ENCODE measurements at regions not wholly inside any gene's neighbourhood (a gene's known extent, or its start where the extent isn't known, plus 50 kb on each side); places are given as distances from the start of the nearest gene placed in this dataset.

DNA sequence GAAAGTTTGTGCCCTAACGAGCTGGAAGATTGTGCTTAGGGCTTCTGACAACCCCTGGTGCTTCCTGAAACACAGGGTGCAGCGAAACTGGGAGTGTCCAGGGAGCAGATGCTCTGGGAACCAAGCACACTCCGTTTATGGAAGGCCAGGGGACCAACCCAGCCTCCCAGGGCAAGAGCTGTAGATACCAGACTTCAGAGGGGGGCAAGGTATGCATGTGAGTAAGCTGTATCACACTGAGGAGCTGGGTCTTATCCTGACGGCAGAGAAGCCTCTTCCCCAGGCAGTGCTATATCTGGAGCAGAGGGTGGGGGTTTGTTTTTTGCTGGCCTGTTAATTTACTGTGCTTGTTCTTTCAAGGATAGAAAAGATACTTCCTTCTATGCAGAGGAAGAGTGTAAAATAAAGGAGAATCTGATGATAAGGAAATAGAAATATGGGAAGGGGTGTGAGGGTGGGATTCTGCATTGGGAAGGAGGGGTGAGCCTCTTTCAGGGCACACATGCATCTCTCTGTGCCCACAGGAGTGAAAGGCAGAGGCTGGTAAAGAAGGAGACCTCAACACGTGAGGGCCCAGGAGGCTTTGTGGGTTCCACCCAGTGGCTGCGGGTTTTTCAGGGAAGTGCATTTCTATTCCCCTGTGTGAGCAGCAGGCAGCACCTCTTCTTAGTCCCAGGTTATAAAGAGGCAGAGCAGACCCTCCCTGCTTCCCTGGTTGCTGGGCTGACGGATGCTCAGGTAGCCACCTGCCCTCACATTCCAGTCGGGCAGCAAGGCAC is 314.1 kb downstream of the TCERG1L start:
- Mint-ChIP-seq H3K4me1 (peaks cover 18% of the 10 kb centered on the region), H3K9me3 (peaks cover 93% of the 10 kb centered on the region), H3K27me3 (ENCODE audit: insufficient read depth, low read depth, poor library complexity) (peaks cover 25% of the 10 kb centered on the region), H3K36me3 (ENCODE audit: low read depth) (peaks cover 34% of the 10 kb centered on the region), H3K27ac (no peak overlapping the region), H3K4me3 (no peak overlapping the region)
- Histone ChIP-seq H2AFZ (no peak overlapping the region), H3K79me2 (replicated peaks; ENCODE audit: insufficient read depth) (no peaks in the 10 kb centered on the region), H3K4me3 (no peak overlapping the region), H3K9me2 (ENCODE audit: insufficient read depth) (no peaks in the 10 kb centered on the region), H3K4me2 (no peak overlapping the region), H3K4me1 (ENCODE audit: insufficient read depth) (no peaks in the 10 kb centered on the region; the same call in 1 of the 2 replicates), H3F3A (replicated peaks; ENCODE audit: low read depth) (0 out of 2 replicates have a peak, but pooled peaks cover 6% of the 10 kb centered on the region), H3K36me3 (ENCODE audit: insufficient read depth) (no peaks in the 10 kb centered on the region; the same call in 1 of the 2 replicates), H3K27ac (ENCODE audit: low read depth) (no peak overlapping the region), H4K20me1 (replicated peaks; ENCODE audit: insufficient read depth) (no peaks in the 10 kb centered on the region), H3K27me3 (ENCODE audit: insufficient read depth) (no peaks in the 10 kb centered on the region)
- ATAC-seq (no peak), DNase-seq (ENCODE audit: low spot score) (no peak)
- TF ChIP-seq, protein P1, sequence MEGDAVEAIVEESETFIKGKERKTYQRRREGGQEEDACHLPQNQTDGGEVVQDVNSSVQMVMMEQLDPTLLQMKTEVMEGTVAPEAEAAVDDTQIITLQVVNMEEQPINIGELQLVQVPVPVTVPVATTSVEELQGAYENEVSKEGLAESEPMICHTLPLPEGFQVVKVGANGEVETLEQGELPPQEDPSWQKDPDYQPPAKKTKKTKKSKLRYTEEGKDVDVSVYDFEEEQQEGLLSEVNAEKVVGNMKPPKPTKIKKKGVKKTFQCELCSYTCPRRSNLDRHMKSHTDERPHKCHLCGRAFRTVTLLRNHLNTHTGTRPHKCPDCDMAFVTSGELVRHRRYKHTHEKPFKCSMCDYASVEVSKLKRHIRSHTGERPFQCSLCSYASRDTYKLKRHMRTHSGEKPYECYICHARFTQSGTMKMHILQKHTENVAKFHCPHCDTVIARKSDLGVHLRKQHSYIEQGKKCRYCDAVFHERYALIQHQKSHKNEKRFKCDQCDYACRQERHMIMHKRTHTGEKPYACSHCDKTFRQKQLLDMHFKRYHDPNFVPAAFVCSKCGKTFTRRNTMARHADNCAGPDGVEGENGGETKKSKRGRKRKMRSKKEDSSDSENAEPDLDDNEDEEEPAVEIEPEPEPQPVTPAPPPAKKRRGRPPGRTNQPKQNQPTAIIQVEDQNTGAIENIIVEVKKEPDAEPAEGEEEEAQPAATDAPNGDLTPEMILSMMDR (conservative IDR thresholded peaks at IDR 0.05; ENCODE audit: low read depth in 2 of 2): no peak
- no peak for TF ChIP-seq ZNF331 (CRISPR knock-in tag; IDR thresholded peaks at IDR 0.05; ENCODE audit: low read depth)
- TF ChIP-seq STAT1 (IDR thresholded peaks at IDR 0.05; ENCODE audit: unreplicated experiment): no peak
- TF ChIP-seq, protein P2, sequence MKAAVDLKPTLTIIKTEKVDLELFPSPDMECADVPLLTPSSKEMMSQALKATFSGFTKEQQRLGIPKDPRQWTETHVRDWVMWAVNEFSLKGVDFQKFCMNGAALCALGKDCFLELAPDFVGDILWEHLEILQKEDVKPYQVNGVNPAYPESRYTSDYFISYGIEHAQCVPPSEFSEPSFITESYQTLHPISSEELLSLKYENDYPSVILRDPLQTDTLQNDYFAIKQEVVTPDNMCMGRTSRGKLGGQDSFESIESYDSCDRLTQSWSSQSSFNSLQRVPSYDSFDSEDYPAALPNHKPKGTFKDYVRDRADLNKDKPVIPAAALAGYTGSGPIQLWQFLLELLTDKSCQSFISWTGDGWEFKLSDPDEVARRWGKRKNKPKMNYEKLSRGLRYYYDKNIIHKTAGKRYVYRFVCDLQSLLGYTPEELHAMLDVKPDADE (IDR thresholded peaks at IDR 0.05): no peak
- TF ChIP-seq EZH2 (IDR thresholded peaks at IDR 0.05; ENCODE audit: low read depth, unreplicated experiment): no peak
- TF ChIP-seq, protein P3, sequence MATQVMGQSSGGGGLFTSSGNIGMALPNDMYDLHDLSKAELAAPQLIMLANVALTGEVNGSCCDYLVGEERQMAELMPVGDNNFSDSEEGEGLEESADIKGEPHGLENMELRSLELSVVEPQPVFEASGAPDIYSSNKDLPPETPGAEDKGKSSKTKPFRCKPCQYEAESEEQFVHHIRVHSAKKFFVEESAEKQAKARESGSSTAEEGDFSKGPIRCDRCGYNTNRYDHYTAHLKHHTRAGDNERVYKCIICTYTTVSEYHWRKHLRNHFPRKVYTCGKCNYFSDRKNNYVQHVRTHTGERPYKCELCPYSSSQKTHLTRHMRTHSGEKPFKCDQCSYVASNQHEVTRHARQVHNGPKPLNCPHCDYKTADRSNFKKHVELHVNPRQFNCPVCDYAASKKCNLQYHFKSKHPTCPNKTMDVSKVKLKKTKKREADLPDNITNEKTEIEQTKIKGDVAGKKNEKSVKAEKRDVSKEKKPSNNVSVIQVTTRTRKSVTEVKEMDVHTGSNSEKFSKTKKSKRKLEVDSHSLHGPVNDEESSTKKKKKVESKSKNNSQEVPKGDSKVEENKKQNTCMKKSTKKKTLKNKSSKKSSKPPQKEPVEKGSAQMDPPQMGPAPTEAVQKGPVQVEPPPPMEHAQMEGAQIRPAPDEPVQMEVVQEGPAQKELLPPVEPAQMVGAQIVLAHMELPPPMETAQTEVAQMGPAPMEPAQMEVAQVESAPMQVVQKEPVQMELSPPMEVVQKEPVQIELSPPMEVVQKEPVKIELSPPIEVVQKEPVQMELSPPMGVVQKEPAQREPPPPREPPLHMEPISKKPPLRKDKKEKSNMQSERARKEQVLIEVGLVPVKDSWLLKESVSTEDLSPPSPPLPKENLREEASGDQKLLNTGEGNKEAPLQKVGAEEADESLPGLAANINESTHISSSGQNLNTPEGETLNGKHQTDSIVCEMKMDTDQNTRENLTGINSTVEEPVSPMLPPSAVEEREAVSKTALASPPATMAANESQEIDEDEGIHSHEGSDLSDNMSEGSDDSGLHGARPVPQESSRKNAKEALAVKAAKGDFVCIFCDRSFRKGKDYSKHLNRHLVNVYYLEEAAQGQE (IDR thresholded peaks at IDR 0.05; ENCODE audit: unreplicated experiment): no peak
- TF ChIP-seq POLR2AphosphoS5 (IDR thresholded peaks at IDR 0.05; ENCODE audit: low read depth): no peak

DNA sequence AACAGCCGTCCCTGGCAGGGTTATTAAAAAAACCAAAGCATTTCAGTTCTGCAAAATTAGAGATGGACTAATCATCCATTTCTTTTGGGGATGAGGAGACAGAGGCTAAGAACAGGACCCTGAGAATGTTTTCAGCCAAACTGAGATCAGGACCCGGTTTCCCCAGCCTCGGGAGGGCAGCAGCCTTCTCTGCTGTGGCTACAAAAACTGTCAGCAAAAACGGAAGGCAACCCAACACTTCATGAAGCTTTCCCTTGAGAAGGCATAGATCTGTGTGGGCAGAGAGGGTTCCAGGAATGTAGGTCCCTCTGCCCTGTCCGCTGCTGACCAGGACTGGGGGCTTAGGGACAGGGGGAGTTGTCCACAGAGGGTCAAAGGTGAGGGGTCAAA is 313.5 kb downstream of the TCERG1L start:
- ATAC-seq (no peak), DNase-seq (ENCODE audit: low spot score) (no peak)
- H3K36me3 Mint-ChIP-seq (ENCODE audit: low read depth): peaks cover 34% of the 10 kb centered on the region
- Histone ChIP-seq H3K36me3 (ENCODE audit: insufficient read depth) (no peaks in the 10 kb centered on the region; the same call in 1 of the 2 replicates), H4K20me1 (replicated peaks; ENCODE audit: insufficient read depth) (no peaks in the 10 kb centered on the region), H3K27me3 (ENCODE audit: insufficient read depth) (no peaks in the 10 kb centered on the region), H3K4me3 (no peak overlapping the region), H3K9me2 (ENCODE audit: insufficient read depth) (no peaks in the 10 kb centered on the region), H3K27ac (ENCODE audit: low read depth) (no peak overlapping the region), H2AFZ (no peak overlapping the region), H3K79me2 (replicated peaks; ENCODE audit: insufficient read depth) (no peaks in the 10 kb centered on the region), H3K4me1 (ENCODE audit: insufficient read depth) (no peaks in the 10 kb centered on the region; the same call in 1 of the 2 replicates), H3K4me2 (no peak overlapping the region), H3F3A (replicated peaks; ENCODE audit: low read depth) (0 out of 2 replicates have a peak, but pooled peaks cover 6% of the 10 kb centered on the region)
- H3K9me3 Mint-ChIP-seq: peaks cover 92% of the 10 kb centered on the region
- H3K27ac Mint-ChIP-seq: no peak overlapping the region
- H3K4me1 Mint-ChIP-seq: peaks cover 24% of the 10 kb centered on the region
- H3K4me3 Mint-ChIP-seq: no peak overlapping the region
- H3K27me3 Mint-ChIP-seq (ENCODE audit: insufficient read depth, low read depth, poor library complexity): peaks cover 23% of the 10 kb centered on the region
- TF ChIP-seq JUNB (IDR thresholded peaks at IDR 0.05; ENCODE audit: unreplicated experiment) (no peak), EZH2 (IDR thresholded peaks at IDR 0.05; ENCODE audit: low read depth, unreplicated experiment) (no peak), NANOG (IDR thresholded peaks at IDR 0.05; ENCODE audit: borderline replicate concordance) (no peak), EZH2phosphoT487 (IDR thresholded peaks at IDR 0.05; ENCODE audit: unreplicated experiment) (no peak), POLR2AphosphoS5 (IDR thresholded peaks at IDR 0.05; ENCODE audit: low read depth) (no peak)
- TF ChIP-seq, protein P2 (IDR thresholded peaks at IDR 0.05): no peak

All from GM23338 (cell line).